ENCODE measurements at regions not wholly inside any gene's neighbourhood (a gene's known extent, or its start where the extent isn't known, plus 50 kb on each side); places are given as distances from the start of the nearest gene placed in this dataset.
A peak's percentile ranks its signal among the peaks of the same experiment; 100 is the strongest.
"Not testable (repeated sequence)": the region's sequence is repeated elsewhere in the genome, so short reads cannot be mapped to it uniquely, and the experiment has no call there.

DNA sequence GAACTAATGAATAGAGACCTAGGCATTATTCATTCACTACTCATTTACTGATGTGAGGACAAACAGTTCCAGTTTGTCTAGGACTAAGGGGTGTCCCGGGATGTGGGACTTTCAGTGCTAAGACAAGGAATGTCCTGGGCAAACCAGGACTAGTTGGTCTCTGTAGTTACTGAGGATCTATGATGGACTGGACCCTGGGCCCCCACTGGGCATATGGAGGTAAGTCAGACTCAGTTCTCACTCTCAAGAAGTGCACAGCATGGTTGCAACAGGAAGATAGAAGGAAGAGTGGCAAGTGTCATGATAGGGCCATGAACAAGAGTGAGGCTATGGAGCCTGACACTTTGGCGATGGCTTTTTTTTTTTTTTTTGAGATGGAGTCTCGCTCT, 128.2 kb downstream of the MYCN start:
- DNase-seq (ENCODE audit: low spot score), result no peak

- no peak for DNase-seq (ENCODE audit: low spot score)
Measured at GRCh38 chr2:16067866-16068551, 127.7 kb downstream of the MYCN start.

- DNase-seq (ENCODE audit: low spot score), result no peak
Measured at GRCh38 chr2:16067444-16067843, 127.1 kb downstream of the MYCN start.

DNA sequence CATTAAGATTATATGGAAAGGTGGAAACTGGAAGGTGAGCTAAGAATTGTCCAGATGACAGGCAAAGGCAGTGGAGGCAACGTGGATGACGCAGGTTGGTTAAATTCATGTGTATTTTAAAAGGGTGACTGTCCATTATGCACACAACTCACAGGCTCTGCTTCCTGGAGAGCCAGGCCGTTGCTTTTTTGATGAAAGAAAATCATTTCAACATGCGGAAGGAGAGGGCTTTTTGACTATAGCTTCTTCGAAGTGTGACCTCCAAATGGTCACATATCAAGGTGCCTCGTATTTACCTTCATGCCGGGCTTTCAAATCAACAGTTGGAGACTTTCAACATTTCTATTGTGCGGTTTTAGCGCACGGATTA, 126.7 kb downstream of the MYCN start:
- DNase-seq (ENCODE audit: low spot score), result no peak

- DNase-seq (ENCODE audit: low spot score), result no peak
Measured at GRCh38 chr2:16066261-16067036, 126.1 kb downstream of the MYCN start.

DNA sequence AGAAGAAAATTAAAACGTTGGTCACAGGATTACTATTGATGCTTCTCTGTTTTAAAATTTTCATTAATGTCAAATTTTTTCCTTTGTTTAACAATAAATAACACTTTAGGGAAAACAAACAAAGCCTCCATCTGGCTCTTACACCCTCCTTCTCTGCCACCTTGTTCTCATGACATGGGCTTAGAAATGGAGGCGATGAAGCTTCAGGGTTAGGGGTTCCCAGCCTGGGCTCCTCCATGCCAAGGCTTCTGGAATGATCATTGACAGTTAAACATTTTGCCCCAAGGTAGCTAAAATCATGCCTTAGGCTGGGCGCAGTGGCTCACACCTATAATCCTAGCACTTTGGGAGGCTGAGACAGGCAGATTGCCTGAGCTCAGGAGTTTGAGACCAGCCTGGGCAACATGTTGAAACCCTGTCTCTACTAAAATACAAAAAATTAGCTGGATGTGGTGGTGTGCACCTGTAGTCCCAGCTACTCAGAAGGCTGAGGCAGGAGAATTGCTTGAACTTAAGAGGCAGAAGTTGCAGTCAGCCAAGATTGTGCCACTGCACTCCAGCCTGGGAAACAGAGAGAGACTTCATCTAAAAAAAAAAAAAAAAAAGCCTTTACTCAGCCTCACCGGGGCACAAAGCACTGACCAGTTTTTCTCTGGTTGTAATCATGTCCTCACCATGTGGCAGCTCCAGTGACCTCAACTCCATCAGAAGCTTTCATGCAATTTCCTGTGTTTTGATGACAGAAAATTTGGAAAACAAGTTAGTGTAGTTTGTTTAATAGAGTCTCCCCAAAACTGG, 125.1 kb downstream of the MYCN start:
- not testable (repeated sequence) for DNase-seq (ENCODE audit: low spot score)

DNA sequence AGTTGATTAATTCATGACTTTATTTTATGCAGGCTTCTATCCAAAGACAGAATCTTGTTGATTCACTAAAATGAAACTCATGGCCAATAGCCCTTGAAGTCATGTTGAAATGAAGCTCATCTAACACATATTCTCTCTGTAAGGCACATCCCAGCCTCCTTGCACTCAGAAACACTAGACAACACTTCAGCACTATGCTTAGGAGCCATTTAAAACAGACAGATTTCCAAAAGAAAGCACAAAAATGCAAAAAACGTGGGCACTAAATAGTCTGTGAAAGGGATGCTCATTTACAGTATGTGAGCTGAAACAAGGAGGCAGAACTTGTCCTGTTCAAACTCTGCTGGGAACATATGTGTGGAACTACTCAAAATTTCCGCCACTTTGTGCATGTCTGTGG, 124.4 kb downstream of the MYCN start:
- no peak for DNase-seq (ENCODE audit: low spot score)

- DNase-seq (ENCODE audit: low spot score), result no peak
Measured at GRCh38 chr2:16063955-16064633, 123.7 kb downstream of the MYCN start.

DNA sequence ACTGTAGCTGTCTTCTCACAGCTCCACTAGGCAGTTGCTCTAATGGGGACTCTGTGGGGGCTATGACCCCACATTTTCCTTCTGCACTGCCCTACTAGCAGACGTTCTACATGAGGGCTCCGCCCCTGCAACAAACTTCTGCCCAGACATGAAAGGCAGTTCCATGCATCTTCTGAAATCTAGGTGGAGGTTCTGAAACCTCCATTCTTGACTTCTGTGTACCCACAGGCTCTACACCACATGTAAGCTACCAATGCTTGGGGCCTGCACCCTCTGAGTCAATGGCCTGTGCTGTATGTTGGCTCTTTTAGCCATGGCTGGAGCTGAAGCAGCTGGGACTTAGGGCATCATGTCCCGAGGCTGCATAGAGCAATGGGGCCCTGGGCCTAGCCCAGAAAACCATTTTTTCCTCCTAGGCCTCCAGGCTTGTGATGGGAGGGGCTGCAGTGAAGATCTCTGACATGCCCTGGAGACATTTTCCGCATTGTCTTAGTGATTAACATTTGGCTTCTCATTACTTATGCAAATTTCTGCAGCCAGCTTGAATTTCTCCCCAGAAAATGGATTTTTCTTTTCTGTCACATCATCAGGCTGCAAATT, 123.0 kb downstream of the MYCN start:
- no peak for DNase-seq (ENCODE audit: low spot score)

DNA sequence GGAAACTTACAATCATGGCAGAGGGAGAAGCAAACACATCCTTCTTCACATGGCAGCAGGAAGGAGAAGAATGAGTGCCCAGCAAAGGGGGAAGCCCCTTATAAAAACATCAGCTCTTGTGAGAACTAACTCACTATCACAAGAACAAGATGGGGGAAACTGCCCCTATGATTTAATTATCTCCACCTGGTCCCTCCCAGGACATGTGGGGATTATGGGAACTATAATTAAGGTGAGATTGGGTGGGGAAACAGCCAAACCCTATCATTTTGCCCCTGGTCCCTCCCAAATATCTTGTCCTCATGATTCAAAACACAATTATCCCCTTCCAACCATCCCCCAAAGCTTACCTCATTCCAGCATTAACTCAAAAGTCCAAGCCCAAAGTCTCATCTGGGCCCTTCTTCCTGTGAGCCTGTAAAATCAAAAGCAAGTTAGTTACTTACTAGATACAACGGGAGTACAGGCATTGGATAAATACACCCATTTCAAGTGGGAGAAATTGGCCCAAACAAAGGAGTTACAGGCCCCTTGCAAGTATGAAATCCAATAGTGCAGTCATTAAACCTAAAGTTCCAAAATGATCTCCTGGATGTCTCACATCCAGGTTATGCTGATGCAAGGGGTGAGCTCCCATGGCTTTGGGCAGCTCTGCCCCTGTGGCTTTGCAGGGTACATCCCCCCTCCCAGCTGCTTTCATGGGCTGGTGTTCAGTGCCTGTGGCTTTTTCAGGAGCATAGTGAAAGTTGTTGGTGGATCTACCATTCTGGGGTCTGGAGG, 122.3 kb downstream of the MYCN start:
- DNase-seq (ENCODE audit: low spot score), result no peak

DNA sequence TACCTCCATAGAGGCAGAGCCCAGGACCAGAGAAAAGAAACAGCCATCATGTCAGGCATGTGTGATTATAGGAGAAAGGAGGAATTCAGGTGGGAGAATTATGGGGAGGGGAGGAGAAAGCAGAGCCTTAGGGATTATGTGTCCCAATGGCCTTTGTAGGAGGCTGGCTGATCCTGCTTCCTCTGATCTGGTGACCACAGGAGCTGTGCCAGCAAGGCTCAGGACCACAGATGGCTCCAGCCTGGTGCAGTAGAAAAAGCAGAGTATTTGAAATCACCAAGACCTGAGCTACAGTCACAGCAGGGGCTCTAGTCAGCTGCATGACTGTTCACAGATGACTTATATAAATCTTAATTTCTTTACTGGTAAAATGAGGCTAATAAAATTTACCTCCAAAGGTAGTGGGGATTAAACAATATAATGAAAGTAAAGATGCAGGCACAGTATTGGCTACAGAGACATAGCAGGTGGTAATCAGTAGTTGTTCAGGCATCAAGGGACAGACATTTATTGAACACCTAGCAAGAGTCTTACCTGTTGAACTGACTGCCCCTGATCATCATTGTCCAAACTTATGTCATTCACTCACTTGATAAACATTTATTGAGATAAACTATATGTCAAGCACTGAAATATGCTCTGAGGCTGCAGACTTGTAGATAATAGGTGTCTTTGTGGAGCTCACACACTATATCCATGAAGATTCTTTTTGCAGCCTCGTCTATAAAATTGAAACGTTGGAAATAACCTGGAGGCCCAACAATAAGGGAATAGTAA, 121.3 kb downstream of the MYCN start:
- DNase-seq (ENCODE audit: low spot score), result no peak

DNA sequence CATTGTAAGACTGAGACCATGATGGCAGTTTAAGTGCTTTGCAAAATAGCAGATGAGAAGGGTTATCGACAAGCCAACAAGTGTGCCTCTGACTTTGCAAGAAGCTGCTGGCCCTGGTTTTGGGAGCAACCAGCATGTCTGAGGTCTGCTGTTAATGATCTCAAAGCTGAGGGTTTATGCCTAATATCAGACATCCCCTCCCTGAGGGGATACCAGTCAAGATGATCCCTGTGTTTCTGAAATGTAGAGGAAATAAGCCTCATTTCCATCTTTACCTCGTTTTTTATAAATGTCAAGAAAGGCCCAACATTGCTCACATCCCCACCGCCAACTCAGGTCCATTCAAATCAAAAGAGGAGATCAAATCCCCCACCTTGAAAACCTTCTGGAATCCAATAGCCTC, 120.6 kb downstream of the MYCN start:
- no peak for DNase-seq (ENCODE audit: low spot score)

DNA sequence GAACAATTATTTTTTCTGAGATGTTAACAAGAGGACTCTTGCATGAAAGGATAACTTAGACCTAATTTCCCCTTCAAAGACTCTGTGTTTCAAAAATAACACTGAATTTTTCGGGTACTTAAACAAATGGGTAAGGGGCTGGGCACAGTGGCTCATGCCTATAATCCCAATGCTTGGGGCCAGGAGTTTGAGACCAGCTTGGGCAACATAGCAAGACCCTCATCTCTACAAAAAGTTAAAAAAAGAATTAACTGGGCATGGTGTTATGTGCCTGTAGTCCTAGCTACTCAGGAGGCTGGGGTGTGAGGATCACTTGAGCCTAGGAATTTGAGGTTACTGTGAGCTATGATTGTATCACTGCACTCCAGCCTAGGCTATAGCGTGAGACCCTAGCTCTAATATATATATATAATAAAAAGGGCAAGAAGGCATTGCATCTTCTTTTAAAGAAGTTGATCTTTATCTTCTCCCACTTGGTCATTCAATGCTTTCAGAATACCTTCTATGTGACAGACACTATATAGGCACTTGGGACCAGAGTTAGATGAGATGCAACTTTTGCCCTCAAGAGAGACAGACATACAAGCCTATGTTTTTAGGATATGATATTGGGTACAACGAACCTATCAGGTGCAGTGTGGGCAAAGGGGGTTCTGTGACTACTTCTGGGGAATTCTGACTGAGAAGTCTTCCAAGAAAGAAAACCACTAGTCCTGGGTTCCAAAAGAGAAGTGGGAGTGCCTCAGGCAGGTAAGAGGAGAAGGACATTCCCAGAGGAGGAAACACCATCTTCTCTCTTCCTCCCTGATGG, 120.0 kb downstream of the MYCN start:
- DNase-seq (ENCODE audit: low spot score), result no peak

DNA sequence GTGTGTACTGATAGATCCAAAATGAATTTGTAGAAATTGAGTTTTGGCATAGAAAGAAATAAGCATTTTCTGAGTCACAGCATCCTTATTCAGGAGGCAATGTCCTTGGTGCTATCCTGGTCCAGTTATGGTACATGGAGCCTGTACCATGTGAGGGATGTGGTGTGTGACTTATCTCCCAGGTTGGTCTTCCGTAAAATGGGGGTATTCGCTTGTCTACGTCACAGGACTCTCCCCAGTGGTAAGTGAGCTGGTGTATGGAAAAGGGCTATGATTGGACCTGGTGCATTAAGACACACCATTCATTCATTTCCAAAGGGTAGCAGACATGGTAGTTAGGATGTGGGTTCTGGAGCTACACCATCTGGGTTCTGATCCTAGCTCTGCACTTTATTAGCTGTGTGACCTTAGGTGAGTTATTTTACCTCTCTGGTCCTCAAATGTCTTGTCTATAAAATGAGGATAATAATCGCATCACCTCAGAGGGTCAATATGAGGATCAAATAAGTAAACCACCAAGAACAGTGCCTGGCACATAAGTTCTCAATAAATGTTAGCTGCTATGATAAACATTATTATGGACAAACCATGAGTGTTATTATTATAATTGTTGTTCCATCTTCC, 119.2 kb downstream of the MYCN start:
- DNase-seq (ENCODE audit: low spot score), result no peak

GRCh38 chr2:16058747-16059358, 118.5 kb downstream of the MYCN start:
- no peak for DNase-seq (ENCODE audit: low spot score)

DNA sequence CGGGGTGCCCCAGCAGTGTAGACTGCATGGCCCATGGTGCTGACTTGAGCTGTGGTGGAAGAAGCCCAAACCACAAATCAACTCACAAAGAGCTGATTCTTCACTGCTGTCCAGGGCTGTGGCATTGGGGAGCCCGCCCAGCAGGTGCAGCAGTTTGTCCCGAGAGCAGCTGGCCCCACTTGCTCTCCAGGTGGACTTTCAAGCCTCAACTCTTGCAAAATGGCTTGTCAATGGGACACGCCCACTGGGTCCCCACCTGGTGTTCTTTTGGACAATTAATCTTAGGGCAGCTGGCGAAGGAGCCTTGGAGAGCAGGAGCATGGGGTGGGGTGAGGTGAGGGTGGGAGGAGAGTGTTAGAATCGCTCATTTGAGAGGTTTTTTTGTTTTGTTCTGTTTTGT, 117.9 kb downstream of the MYCN start:
- DNase-seq (ENCODE audit: low spot score), result no peak

DNA sequence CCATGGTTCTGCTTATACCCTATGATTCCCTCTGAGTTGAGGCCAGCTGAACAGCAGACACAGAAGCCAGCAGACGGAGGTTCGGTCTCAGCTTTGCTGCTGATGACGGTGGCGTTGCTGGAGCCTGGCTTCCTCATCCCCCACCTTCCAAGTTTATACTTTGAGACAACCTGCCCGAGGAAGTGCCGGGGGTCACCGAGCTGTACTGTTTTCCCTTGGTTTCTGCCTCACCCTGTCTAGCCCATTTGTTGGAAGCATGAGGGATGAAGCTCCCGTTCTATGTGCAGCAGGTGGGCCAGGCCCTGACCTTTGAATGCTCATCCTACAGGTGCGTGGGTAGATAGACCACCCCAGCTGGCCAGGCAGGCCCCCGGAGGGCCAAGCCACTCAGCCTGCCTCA, 117.3 kb downstream of the MYCN start:
- no peak for DNase-seq (ENCODE audit: low spot score)

DNA sequence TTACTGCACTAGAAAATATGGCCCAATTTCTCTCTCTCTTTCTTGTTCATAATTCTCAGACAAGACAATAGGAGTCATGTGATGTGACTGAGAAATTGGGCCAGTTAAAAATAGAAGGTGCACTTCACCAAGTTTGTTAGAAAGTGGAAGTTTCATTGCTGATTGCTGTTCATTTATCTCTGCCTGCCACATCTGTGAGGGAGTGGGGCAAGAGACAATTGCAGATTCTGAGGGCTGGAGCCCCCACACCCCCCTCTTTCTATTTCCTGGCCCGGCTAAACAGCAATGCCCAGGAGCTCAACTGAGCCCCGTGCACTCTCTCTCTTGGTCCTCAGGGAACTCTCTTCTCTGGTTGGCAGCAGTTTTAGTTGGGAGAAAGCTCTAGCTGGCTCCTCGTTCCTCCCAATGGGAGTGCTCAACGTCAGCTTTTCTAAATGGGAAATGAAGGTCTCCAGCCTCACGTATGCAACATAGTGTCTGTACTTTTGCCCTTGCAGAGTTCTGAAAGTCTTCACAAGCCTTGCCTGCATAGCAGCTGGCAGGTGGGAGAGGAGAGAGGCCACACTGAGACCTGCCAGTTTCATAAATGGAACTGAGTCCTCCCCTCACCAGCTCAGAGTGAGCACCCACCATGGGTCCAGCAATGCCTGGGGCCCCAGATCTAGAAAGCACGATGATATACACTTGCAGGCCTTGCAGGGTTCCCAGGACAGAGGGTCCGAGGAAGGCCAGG, 115.7 kb downstream of the MYCN start:
- DNase-seq (ENCODE audit: low spot score), result peak; percentile 36
